HG03045 (cell line): ENCODE measurements at regions not wholly inside any gene's neighbourhood (a gene's known extent, or its start where the extent isn't known, plus 50 kb on each side); places are given as distances from the start of the nearest gene placed in this dataset.
"Not testable (repeated sequence)": the region's sequence is repeated elsewhere in the genome, so short reads cannot be mapped to it uniquely, and the experiment has no call there.

Source experiments
- ATAC-seq: cut with Tn5 transposase; IDR thresholded peaks from one replicate; pipeline ENCODE4 v1.9.1; 2021; ENCODE audit warnings: mild to moderate bottlenecking, moderate library complexity; ENCODE audit not compliant: unreplicated experiment

GRCh38 chr5:124103056-124103455, 591.1 kb downstream of the CSNK1G3 start:
- ATAC-seq = not testable (repeated sequence)

- no peak for ATAC-seq
Measured at GRCh38 chr5:124102486-124102885, 590.5 kb downstream of the CSNK1G3 start.

- no peak for ATAC-seq
Measured at GRCh38 chr5:124093658-124094057, 581.7 kb downstream of the CSNK1G3 start.

- no peak for ATAC-seq
Measured at GRCh38 chr5:124090115-124090514, 578.1 kb downstream of the CSNK1G3 start.

GRCh38 chr5:124089578-124089977, 577.6 kb downstream of the CSNK1G3 start:
- no peak for ATAC-seq

- ATAC-seq = no peak
Measured at GRCh38 chr5:124088289-124089032, 576.5 kb downstream of the CSNK1G3 start.

GRCh38 chr5:124087752-124088151, 575.8 kb downstream of the CSNK1G3 start:
- no peak for ATAC-seq

GRCh38 chr5:124080256-124080655, 568.3 kb downstream of the CSNK1G3 start:
- ATAC-seq = no peak

GRCh38 chr5:124079062-124079461, 567.1 kb downstream of the CSNK1G3 start:
- no peak for ATAC-seq

GRCh38 chr5:124074500-124074899, 562.5 kb downstream of the CSNK1G3 start:
- ATAC-seq = no peak

GRCh38 chr5:124072570-124072969, 560.6 kb downstream of the CSNK1G3 start:
- ATAC-seq = no peak

GRCh38 chr5:124071039-124071438, 559.1 kb downstream of the CSNK1G3 start:
- no peak for ATAC-seq

GRCh38 chr5:124065508-124065907, 553.5 kb downstream of the CSNK1G3 start:
- ATAC-seq = no peak

GRCh38 chr5:124064956-124065355, 553.0 kb downstream of the CSNK1G3 start:
- no peak for ATAC-seq

- no peak for ATAC-seq
Measured at GRCh38 chr5:124061663-124062062, 549.7 kb downstream of the CSNK1G3 start.

- ATAC-seq = no peak
Measured at GRCh38 chr5:124061068-124061430, 549.1 kb downstream of the CSNK1G3 start.

- ATAC-seq = no peak
Measured at GRCh38 chr5:124060413-124061067, 548.6 kb downstream of the CSNK1G3 start.

- ATAC-seq = no peak
Measured at GRCh38 chr5:124060011-124060410, 548.0 kb downstream of the CSNK1G3 start.

GRCh38 chr5:124059200-124059599, 547.2 kb downstream of the CSNK1G3 start:
- ATAC-seq = no peak

GRCh38 chr5:124057724-124058231, 545.8 kb downstream of the CSNK1G3 start:
- no peak for ATAC-seq

GRCh38 chr5:124056991-124057723, 545.2 kb downstream of the CSNK1G3 start:
- ATAC-seq = no peak
